22Rv1 (cell line): ENCODE measurements at regions not wholly inside any gene's neighbourhood (a gene's known extent, or its start where the extent isn't known, plus 50 kb on each side); places are given as distances from the start of the nearest gene placed in this dataset.

Experiments
- H3K27ac ChIP-seq: fragments of 450-650 bp; 2 replicates; pipeline ENCODE4 v1.5.1; 2017
- ZFX ChIP-seq: fragments of 450-650 bp; IDR thresholded peaks from 2 replicates; pipeline ENCODE4 v1.6.1; 2017; ENCODE audit warnings: antibody characterized with exemption, borderline replicate concordance
- TF ChIP-seq, protein P1 (sequence below): fragments of 450-650 bp; IDR thresholded peaks from 2 replicates; pipeline ENCODE4 v1.5.1; 2017; ENCODE audit warnings: mild to moderate bottlenecking

DNA sequence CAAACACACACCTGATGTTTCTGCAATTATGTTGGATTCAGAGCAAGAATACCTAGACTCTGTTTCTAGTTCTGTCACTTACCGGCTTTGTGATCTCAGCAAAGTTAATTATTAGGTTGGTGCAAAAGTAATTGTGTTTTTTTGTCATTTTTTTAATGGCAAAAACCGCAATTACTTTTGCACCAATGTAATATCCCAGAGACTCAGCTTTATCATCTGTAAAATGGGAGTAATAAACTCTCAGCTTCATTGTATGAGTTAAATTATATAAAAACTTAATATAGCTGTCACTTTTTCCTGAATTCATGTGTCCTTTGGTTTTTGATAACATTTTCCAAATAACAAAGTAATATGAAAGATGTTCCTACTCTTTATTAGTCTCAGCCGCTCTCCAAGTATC, 251.7 kb downstream of the TRIB2 start:
- TF ChIP-seq, protein P1, sequence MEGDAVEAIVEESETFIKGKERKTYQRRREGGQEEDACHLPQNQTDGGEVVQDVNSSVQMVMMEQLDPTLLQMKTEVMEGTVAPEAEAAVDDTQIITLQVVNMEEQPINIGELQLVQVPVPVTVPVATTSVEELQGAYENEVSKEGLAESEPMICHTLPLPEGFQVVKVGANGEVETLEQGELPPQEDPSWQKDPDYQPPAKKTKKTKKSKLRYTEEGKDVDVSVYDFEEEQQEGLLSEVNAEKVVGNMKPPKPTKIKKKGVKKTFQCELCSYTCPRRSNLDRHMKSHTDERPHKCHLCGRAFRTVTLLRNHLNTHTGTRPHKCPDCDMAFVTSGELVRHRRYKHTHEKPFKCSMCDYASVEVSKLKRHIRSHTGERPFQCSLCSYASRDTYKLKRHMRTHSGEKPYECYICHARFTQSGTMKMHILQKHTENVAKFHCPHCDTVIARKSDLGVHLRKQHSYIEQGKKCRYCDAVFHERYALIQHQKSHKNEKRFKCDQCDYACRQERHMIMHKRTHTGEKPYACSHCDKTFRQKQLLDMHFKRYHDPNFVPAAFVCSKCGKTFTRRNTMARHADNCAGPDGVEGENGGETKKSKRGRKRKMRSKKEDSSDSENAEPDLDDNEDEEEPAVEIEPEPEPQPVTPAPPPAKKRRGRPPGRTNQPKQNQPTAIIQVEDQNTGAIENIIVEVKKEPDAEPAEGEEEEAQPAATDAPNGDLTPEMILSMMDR: no peak
- TF ChIP-seq ZFX: no peak
- H3K27ac ChIP-seq: no peak overlapping the region

GRCh38 chr2:12970861-12971260, 254.1 kb downstream of the TRIB2 start:
- TF ChIP-seq, protein P1: no peak
- TF ChIP-seq ZFX: no peak
- H3K27ac ChIP-seq: no peak overlapping the region

DNA sequence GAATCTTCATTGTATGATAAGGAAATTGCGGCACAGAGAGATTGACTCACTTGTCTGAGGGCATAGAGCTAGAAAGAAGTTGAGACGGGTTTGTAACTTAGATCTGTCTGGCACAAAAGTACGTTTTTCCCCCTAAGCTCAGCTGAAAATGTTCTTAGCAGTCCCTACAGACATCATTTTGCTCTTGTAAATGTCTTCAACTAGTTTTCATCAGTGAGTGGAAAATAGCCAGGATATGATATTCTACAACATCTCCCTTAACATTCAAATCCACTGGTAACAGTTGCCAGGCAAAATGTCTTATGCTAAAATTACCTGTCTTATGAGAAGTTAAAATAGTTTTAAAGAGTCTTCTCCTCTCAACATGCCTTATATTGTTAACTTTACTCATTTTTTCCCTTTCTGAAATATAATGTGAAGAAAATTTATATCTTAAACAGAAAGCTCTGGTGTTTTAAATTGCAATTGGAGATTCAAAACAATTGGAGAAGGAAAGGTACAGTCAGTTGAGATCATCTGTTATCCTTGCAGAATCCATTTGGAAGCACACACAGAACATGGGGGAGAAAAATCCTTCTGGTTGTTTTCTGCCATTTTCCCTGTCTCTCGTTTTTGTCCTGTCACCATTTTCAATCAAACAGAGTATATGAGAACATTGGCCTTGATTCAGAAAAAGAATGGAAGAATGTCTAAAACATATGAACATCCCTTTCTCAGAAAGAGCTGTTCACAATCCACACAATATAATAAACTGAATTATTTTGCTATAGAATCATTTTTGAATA, 255.0 kb downstream of the TRIB2 start:
- no peak overlapping the region for H3K27ac ChIP-seq
- TF ChIP-seq ZFX: no peak
- TF ChIP-seq, protein P1: no peak

- TF ChIP-seq ZFX: no peak
- TF ChIP-seq, protein P1: no peak
- H3K27ac ChIP-seq: no peak overlapping the region
These were observed 261.5 kb downstream of the TRIB2 start for GRCh38 chr2:12978066-12978835.

- no peak for TF ChIP-seq ZFX
- TF ChIP-seq, protein P1: no peak
- H3K27ac ChIP-seq: no peak overlapping the region
These were observed 262.3 kb downstream of the TRIB2 start for GRCh38 chr2:12979066-12979465.

DNA sequence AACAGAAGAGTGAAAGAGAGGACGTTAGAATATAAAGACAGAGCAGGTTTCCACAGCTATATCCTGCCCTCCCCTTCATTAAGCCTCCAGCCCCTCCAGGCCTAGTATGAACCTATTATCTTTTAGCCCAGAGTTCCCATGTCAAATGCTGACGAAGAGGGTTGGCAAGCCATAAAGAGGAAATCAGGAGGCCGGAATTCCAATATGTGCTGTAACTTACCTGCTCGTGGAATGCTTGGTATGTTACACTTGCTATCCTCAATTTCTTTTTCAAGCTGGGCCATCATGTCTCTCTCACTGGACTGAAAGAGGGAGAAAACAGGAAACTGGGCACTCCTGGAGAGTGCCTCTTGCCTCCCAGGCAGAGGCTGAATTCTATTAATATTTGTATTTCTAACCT, 264.1 kb downstream of the TRIB2 start:
- no peak overlapping the region for H3K27ac ChIP-seq

More for the DNA sequence above, 264.1 kb downstream of the TRIB2 start:
- TF ChIP-seq, protein P1: no peak
- no peak for TF ChIP-seq ZFX
